NCI-H526 treated with DMSO at 0.1 percent for 48 hours (cell line): ENCODE measurements at regions not wholly inside any gene's neighbourhood (a gene's known extent, or its start where the extent isn't known, plus 50 kb on each side); places are given as distances from the start of the nearest gene placed in this dataset.

Experiments
- DNase-seq: peaks from one replicate; lab custom pipeline; 2025; lab: John Stamatoyannopoulos, UW

DNA sequence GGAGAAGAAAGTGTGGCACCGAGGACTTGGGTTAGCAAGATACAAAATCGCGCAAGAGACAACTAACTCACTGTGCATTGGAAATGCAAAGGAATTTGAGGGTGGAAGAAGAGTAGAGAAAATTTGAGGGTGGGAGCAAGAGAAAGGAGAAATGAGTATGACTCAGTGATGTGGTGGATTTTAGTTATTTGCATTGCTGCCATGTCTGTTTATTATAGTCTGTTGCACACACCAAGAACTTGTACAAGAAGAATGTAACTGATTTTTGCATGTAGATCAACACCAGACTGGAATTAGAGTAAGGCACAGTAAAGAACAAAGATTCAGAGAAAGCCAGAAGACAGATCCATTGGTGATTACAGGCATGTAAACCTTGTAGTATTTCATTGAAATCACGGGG lies 71.6 kb upstream of the SMIM36 start:
- DNase-seq: no peak

DNA sequence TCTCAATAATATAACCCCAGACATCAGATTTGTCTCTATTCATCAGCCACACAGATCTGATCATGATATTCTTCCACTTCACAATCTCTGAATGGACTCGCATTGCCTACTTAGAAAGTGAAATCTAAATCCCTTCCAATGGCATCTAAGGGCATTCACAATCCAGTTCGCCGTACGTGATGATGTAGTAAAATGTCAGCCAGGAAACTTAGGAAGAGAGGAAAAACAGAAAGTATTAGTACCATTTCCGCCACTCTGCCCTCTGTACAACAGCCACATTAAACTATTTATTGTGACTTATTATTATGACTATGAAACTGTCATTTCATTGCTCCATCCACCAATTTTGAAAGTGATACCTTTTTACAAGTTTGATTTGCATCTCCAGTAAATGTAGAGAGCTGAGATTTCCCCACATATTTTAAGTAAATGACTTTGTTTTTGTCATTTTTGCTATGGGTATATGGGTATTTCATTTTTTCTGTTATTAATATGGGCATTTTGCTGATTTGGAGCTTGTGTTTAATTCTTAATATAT lies 69.4 kb upstream of the SMIM36 start:
- no peak for DNase-seq

DNA sequence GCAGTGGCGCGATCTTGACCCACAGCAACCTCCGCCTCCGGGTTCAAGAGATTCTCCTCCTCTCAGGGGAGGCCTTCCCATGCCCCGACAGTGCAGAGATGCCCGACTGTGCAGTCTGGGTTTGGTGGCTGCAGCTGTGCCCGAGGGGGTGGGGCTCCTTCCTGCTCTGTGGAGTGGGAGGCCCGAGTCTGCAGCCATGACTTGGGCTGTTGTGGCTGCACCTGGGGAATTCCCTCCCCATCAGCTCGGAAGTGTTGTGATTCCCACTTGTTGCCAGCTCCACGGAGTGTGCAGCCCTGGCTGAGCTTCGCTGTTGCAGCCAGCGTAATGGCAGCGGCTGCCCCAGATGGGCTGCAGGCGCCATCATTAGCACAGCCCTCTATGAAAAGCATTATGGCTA lies 66.4 kb upstream of the SMIM36 start:
- DNase-seq: no peak

DNA sequence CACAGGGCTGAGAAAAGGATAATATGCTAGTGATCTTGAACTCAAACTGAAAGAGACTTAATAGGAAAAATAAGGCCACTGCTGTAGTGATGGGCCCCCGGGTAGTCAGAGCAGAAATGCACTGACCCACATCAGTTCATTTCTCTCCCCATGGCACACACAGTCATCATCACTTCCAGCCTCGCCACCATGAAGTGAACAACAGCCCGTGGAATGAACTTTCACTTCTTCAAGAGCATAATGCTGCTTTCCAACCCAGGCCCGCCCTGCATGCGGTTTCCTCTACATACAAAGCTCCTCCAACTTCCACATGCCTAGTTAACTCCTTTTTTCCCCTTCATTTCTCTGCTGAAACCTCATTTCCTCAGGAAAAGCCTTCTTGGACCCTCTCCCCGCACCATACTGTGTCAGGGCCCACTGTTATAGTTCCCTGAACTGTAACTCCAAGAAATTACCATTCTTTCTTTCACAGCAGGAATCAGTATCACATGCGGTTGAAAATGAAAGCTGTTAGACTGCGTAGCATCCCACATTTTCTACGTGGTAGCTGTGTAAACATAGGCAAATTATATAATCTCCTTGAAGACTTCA lies 65.8 kb upstream of the SMIM36 start:
- DNase-seq: no peak

DNA sequence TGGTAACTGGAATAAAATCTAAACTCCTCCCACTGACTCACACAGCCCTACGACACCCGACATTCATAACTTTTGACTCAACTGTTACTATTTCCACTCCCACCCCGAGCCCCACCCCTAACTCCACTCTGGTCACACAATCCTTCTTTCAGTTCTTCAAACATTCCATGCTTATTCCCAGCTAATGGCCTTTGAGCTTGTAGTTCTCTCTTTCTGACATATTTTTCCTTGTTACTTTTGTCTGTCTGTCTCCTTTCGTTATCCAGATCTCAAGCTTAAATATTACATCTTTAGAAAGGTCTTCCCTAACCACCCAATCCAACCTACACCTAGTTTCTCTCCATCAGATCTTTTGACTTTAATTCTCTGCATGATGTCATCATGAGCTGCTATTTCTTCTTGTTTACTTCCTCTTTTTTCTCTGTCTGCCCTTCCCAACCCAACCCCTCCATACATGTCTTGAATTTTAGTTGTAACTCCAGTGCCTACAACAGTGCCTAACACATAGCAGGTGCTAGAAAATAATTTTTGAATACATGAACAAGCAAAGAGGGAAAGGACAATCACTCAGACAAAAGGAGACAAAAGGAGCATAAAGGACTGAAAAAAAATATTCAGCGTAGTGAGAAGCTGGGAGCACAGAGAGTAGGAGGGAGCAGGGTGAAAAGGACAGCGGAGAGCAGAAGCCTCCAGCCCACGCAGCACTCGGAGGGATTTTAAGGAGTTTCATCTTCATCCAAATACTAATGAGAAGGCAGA lies 65.2 kb upstream of the SMIM36 start:
- no peak for DNase-seq

DNA sequence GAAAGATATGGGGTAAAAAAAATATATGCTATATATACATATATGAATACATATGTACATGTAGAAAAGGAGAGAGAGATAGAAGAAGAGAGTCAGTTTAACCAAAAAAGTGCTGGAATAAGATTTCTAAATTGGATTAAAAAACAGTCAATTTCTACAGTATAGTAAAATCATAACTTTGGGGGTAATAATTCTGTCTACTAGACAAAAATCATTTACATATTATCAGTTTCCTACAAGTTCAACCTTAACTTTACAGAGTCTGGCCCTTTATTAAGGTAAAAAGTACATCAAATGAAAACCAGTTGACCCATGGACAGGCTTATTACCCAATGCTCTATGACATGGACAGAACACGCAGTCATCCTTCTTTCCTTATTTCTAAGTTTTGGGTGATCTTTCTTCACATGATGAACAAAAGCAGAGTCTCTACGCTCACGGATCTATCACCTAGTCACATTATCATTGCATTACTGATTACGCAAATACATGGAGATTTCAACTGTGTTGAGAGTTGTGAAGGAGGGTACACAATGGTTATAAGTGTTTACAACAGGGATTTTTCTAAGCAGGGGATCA lies 63.9 kb upstream of the SMIM36 start:
- no peak for DNase-seq

DNA sequence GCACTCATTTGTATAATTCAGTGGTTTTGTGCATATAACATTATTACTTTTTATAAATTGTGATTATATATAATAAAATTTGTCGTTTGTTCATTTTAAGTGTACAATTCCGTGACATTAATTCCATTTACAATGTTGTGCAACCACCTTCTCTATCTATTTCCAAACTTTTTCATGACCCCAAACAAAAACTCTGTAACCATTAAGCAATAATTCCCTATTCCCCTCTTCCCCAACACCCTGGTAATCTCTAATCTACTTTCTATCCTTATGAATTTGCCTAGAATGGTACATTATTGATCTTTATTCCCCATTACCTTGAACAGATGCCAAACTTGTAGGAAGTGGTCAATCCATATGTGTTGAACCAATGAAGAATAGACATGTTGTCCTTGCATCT lies 61.3 kb upstream of the SMIM36 start:
- DNase-seq: no peak

DNA sequence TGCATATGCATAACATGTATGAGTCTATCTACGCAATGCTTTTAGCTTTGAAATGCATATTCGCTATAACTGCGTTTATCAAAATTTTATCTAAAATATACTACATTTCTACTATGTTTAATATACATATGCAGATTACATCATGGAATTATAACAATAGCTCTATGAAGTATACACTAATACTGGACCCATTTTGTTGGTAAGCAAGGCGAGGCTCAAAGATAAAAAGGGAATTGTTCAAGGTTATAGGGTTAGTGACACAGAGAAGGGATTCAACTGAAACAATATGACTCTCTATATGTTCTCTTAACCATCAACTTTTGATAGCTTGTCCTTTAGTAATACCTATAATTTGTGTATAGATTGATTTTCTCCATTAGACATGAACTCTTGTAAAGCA lies 60.9 kb upstream of the SMIM36 start:
- DNase-seq: no peak

DNA sequence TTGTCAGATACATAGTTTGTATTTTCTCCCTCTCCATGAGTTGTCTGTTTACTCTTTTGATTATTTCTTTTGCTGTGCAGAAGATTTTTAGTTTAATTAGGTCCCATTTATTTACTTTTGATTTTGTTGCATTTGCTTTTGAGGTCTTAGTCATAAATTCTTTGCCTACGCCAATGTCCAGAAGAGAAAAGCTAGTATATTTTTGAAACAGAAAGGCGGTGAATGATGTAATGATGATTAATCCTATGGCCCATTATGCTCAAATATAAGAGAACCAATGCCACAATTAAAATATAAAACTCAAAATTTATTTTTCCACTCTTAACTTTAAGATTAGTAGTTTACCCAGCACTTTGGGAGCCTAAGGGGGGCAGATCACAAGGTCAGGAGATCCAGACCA lies 59.8 kb upstream of the SMIM36 start:
- no peak for DNase-seq

DNA sequence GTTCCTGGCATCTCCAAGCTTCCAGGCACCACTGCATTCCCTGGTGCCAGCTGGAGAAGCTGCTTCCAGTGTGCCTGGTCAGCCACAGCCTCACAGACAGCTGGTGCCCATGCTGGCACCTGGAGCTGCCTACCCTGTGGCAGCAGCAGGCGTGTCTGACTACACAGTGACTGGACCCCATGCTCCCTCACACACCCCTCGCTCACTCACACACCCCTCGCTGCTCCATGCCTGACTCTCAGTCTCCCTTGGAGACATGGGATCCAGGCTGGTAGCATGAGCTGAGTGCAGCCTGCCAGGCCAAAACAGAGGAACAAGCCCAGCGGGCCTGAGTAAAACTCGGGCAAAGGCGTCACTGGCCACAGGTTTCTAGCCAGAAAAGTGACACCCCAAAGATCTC lies 59.1 kb upstream of the SMIM36 start:
- no peak for DNase-seq

DNA sequence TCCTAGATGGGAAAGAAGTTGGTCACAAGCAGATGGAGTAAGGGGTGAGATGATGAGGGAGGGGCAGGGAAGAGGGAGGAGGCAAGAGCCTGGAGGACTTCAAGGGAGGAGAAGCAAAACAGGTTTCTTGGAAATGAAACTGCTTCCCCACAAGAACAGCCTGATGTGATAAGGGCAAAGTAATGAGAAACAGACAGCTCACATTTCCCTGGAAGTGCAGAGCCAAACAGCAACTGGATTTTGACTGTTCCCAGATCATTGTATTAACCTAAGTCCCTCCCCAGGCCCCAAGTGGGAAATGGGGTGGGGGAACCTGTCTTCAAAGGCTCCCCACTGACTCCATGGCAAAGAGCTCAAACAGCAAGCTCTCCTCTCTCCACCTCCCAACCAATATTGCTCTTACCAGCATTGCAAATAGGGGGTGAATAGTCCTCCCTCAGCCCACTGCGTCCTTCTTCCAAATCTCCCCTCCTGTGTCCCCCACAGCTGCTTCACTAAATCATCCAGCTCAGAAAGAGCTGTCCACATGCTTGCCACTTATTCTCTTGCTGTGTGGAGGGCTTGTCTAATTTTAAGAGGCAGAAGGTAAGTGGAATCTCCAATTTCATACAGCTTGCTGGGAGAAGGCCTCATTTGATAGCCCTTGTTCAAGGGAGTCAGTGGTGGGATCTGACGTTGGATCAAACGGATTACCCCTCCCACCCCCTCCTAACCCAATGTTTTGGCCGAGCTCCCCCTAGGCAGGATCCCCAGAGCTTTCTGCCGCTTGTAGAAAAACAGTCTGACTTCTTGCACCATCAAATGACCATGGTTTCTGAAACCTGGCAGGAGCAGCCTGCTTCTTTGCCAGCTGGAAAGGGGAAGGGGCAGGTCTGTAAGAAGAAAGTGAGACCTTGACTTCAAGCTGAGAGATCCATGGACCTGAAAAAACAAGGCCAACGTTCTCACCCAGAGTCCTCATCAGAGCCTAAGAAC lies 56.3 kb upstream of the SMIM36 start:
- DNase-seq: no peak

DNA sequence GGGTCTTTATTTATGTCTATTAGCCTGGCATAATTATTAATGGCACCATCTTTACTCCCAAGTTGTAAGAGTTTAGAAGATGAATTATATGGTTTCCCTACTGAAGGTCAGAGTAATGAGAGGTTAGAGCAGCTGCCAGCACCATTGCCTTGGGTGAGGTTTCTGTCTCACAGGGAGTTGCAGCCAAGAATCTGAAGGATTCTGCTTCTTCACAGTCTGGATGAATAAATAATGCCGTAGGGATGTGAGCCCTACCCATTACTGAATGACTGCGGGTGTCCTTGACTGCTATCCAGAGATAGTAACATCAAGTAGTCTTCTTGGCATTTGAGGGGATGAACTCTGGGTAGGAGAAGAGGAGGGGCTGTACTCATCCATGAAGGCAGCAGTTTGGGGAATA lies 52.8 kb upstream of the SMIM36 start:
- no peak for DNase-seq

DNA sequence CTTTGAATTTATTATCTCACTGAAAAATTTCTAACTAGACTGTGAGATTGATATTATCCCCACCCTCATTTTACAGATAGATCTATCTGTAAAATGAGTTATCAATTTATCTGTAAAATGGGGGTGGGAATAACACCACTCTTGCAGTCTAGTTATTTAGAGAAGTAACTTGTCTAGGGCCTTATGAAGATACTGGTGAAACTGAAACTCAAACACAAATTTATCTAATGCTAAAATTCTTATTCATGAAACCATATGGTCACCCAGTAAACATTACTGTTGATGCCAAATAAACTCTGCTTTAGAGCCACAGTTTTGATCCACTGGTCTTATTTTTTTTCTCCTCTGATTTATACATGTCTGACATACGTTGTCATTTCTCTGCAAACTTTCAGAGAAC lies 52.1 kb upstream of the SMIM36 start:
- DNase-seq: no peak

DNA sequence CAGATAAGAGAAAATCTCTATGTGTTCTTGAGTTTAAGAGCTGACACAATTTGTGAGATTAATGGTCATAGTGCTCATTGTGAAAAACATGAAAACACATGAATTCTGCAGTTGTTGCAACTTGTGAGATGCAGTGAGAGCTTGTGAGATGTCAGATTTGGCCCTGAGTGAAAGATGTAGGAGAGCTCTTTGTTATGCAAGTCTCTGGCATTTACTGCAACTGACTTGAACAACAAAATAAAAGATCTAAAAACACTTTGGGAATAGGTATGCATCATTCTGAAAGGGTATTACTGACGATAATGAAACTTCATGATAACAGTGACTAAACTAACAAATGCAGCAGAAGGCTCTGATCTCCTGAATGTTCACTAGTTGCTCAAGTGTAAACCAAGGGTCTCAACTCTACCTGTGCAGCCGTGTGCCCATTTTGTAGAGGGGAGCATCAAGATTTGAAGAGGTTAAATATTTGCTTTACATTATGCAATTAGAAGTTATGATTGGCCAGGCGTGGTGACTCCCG lies 50.8 kb upstream of the SMIM36 start:
- no peak for DNase-seq

DNA sequence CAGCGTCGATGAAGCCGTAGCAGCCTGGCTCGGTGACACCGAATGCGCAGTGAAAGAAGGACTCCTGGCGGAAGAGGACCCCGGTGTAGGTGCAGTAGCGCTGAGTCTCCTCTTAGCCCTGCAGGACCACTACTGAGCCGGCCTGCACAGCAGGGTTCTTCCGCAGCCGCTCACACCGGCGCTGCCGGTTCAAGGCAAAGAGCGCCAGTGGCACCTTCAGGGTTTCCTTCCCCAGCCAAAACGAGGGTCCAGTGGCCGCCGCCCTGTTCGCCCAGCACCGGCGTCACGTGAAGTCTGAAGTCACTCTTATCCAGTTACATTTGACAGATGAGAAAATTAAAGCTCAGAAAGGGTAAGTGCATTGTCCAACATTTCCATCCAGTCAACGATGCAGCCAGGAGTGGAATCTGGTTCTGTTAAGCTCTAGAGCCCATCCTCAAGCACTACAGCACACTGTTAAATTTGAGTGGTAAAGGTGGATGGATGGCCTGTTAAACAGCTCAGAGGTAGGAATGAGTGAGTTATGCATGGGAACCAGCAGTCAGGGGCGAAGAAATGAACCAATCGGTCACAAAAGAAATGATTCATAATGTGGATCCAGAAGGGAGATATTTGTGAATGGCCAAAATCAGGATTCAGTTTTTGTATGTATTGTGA lies 50.2 kb upstream of the SMIM36 start:
- no peak for DNase-seq
